IMR-90 (cell line): ENCODE measurements at regions not wholly inside any gene's neighbourhood (a gene's known extent, or its start where the extent isn't known, plus 50 kb on each side); places are given as distances from the start of the nearest gene placed in this dataset.

ENCODE experiments used
- CTCF ChIP-seq: conservative IDR thresholded peaks from 2 replicates; pipeline ENCODE4 v1.5.1; 2012; ENCODE audit warnings: mild to moderate bottlenecking, low read depth, low read length, improper control_type of control experiment
- ELK1 ChIP-seq: fragments of 150-350 bp; IDR thresholded peaks from 2 replicates; pipeline ENCODE4 v1.6.1; 2016; ENCODE audit warnings: low read depth, mild to moderate bottlenecking, low read length, moderate library complexity, borderline replicate concordance
- MAFK ChIP-seq: IDR thresholded peaks from 2 replicates; pipeline ENCODE4 v1.6.1; 2012; ENCODE audit warnings: low read depth, low read length, improper control_type of control experiment
- MAZ ChIP-seq: IDR thresholded peaks from 2 replicates; pipeline ENCODE4 v1.6.1; 2012; ENCODE audit warnings: low read depth, mild to moderate bottlenecking, low read length, improper control_type of control experiment, moderate library complexity, borderline replicate concordance
- MXI1 ChIP-seq: IDR thresholded peaks from 2 replicates; pipeline ENCODE4 v1.6.1; 2012; ENCODE audit warnings: low read depth, mild to moderate bottlenecking, low read length, moderate library complexity, borderline replicate concordance
- POLR2A ChIP-seq: IDR thresholded peaks from 2 replicates; pipeline ENCODE4 v1.6.1; 2012; ENCODE audit warnings: mild to moderate bottlenecking, low read depth, low read length
- RCOR1 ChIP-seq: IDR thresholded peaks from 2 replicates; pipeline ENCODE4 v1.6.1; 2012; ENCODE audit warnings: mild to moderate bottlenecking, low read length, improper control_type of control experiment; ENCODE audit not compliant: insufficient replicate concordance

- TF ChIP-seq CTCF, result no peak
- no peak for TF ChIP-seq POLR2A
- TF ChIP-seq RCOR1, result no peak
- TF ChIP-seq MXI1, result no peak
- TF ChIP-seq ELK1, result no peak
- no peak for TF ChIP-seq MAZ
- no peak for TF ChIP-seq MAFK
Measured at GRCh38 chr14:37972941-37973887, 234.5 kb upstream of the SSTR1 start.
